ENCODE measurements at regions not wholly inside any gene's neighbourhood (a gene's known extent, or its start where the extent isn't known, plus 50 kb on each side); places are given as distances from the start of the nearest gene placed in this dataset.
"Not testable (repeated sequence)": the region's sequence is repeated elsewhere in the genome, so short reads cannot be mapped to it uniquely, and the experiment has no call there.

DNA sequence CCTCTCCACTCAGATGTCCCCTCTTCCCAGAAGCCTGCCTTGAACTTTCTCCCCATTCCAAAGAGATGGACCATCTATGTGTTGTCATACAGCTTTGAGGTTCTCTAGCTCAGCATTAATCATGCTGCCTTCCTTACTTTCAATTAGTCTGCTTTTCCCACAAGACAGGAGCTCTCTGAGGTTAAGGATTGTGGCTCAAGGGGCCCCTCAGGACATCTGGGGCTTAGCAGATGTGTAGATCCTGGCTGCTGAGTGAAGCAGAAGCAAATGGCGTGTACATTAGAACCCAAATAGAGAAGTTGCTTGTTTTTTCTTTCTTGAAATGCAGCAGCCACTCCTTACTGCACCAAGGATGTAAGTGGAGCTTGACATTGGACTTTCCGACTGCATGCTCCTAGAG, 330.5 kb upstream of the TNRC6C start:
- peaks cover 8% of the 10 kb centered on the region for H3K27me3 Mint-ChIP-seq
- H3K9me3 Mint-ChIP-seq = peaks cover 6% of the 10 kb centered on the region

GRCh38 chr17:77629284-77629683, 329.2 kb upstream of the TNRC6C start:
- H3K4me3 Mint-ChIP-seq = not testable (repeated sequence)

More for the DNA sequence above, 330.5 kb upstream of the TNRC6C start:
- TF ChIP-seq, protein P1, sequence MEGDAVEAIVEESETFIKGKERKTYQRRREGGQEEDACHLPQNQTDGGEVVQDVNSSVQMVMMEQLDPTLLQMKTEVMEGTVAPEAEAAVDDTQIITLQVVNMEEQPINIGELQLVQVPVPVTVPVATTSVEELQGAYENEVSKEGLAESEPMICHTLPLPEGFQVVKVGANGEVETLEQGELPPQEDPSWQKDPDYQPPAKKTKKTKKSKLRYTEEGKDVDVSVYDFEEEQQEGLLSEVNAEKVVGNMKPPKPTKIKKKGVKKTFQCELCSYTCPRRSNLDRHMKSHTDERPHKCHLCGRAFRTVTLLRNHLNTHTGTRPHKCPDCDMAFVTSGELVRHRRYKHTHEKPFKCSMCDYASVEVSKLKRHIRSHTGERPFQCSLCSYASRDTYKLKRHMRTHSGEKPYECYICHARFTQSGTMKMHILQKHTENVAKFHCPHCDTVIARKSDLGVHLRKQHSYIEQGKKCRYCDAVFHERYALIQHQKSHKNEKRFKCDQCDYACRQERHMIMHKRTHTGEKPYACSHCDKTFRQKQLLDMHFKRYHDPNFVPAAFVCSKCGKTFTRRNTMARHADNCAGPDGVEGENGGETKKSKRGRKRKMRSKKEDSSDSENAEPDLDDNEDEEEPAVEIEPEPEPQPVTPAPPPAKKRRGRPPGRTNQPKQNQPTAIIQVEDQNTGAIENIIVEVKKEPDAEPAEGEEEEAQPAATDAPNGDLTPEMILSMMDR (conservative IDR thresholded peaks at IDR 0.05) = no peak
- Mint-ChIP-seq H3K36me3 (no peaks in the 10 kb centered on the region), H3K4me3 (no peak overlapping the region), H3K27ac (no peak overlapping the region), H3K4me1 (ENCODE audit: unreplicated experiment) (no peaks in the 10 kb centered on the region)
- no peak for DNase-seq (ENCODE audit: extremely low spot score, unreplicated experiment)

GRCh38 chr17:77631307-77631706, 327.2 kb upstream of the TNRC6C start:
- TF ChIP-seq, protein P1 (conservative IDR thresholded peaks at IDR 0.05) = no peak
- Mint-ChIP-seq H3K9me3 (peaks cover 6% of the 10 kb centered on the region), H3K4me3 (no peak overlapping the region), H3K36me3 (no peaks in the 10 kb centered on the region), H3K27me3 (peaks cover 12% of the 10 kb centered on the region), H3K27ac (no peak overlapping the region), H3K4me1 (ENCODE audit: unreplicated experiment) (no peaks in the 10 kb centered on the region)
- no peak for DNase-seq (ENCODE audit: extremely low spot score, unreplicated experiment)

More at GRCh38 chr17:77629284-77629683, 329.2 kb upstream of the TNRC6C start:
- H3K36me3 Mint-ChIP-seq; H3K9me3 Mint-ChIP-seq; H3K4me1 Mint-ChIP-seq (ENCODE audit: unreplicated experiment); H3K27me3 Mint-ChIP-seq; DNase-seq (ENCODE audit: extremely low spot score, unreplicated experiment); H3K27ac Mint-ChIP-seq: not testable (repeated sequence)

GRCh38 chr17:77632619-77633018, 325.9 kb upstream of the TNRC6C start:
- H3K4me1 Mint-ChIP-seq (ENCODE audit: unreplicated experiment) = peaks cover 1% of the 10 kb centered on the region

DNA sequence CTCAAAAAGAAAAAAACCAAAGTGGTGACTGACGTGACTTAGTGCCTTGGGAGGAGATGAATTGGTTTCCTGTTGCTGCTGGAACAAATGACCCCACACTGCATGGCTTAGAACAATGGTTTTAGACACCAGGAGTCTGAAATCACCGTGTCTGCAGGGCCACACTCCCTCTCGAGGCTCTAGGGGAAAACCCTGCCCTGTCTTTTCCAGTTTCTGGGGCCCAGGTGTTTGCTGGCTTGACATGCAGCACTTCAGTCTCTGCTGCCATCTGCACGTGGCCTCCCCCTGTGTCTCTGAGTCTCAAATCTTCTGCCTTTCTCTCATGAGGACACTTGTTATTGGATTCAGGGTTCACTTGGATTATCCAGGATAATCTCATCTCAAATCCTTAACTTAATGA, 323.8 kb upstream of the TNRC6C start:
- H3K36me3 Mint-ChIP-seq = no peaks in the 10 kb centered on the region
- TF ChIP-seq, protein P1 (conservative IDR thresholded peaks at IDR 0.05) = no peak
- H3K27ac Mint-ChIP-seq = no peak overlapping the region
- H3K27me3 Mint-ChIP-seq = peaks cover 24% of the 10 kb centered on the region
- peaks cover 9% of the 10 kb centered on the region for H3K4me1 Mint-ChIP-seq (ENCODE audit: unreplicated experiment)
- no peaks in the 10 kb centered on the region for H3K9me3 Mint-ChIP-seq
- no peak overlapping the region for H3K4me3 Mint-ChIP-seq
- DNase-seq (ENCODE audit: extremely low spot score, unreplicated experiment) = no peak

More at GRCh38 chr17:77632619-77633018, 325.9 kb upstream of the TNRC6C start:
- H3K9me3 Mint-ChIP-seq = peaks cover 5% of the 10 kb centered on the region
- H3K36me3 Mint-ChIP-seq = no peaks in the 10 kb centered on the region
- H3K4me3 Mint-ChIP-seq = no peak overlapping the region
- H3K27ac Mint-ChIP-seq = no peak overlapping the region
- DNase-seq (ENCODE audit: extremely low spot score, unreplicated experiment) = no peak
- TF ChIP-seq, protein P1 (conservative IDR thresholded peaks at IDR 0.05) = no peak
- H3K27me3 Mint-ChIP-seq = peaks cover 10% of the 10 kb centered on the region

- Mint-ChIP-seq H3K4me3 (no peak overlapping the region), H3K36me3 (no peaks in the 10 kb centered on the region), H3K4me1 (ENCODE audit: unreplicated experiment) (peaks cover 9% of the 10 kb centered on the region), H3K27me3 (peaks cover 29% of the 10 kb centered on the region), H3K27ac (no peak overlapping the region), H3K9me3 (no peaks in the 10 kb centered on the region)
- TF ChIP-seq, protein P1 (conservative IDR thresholded peaks at IDR 0.05) = no peak
- no peak for DNase-seq (ENCODE audit: extremely low spot score, unreplicated experiment)
Observed at GRCh38 chr17:77635176-77635575, 323.3 kb upstream of the TNRC6C start.

DNA sequence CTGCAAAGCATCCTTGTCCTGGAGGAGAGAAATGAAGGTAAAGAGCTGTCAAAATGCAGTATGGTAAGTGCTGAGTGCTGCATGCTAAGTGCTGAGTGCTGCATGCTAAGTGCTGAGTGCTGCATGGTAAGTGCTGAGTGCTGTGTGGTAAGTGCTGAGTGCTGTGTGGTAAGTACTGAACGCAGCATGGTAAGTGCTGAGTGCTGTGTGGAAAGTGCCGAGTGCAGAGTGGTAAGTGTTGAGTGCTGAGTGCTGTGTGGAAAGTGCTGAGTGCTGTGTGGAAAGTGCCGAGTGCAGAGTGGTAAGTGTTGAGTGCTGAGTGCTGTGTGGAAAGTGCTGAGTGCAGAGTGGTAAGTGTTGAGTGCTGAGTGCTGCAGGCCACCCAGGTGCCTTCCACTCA, 322.7 kb upstream of the TNRC6C start:
- H3K36me3 Mint-ChIP-seq; DNase-seq (ENCODE audit: extremely low spot score, unreplicated experiment); H3K4me1 Mint-ChIP-seq (ENCODE audit: unreplicated experiment); H3K27ac Mint-ChIP-seq; H3K4me3 Mint-ChIP-seq; H3K9me3 Mint-ChIP-seq: not testable (repeated sequence)
- H3K27me3 Mint-ChIP-seq = peaks cover 35% of the 10 kb centered on the region
